ENCODE measurements at regions not wholly inside any gene's neighbourhood (a gene's known extent, or its start where the extent isn't known, plus 50 kb on each side); places are given as distances from the start of the nearest gene placed in this dataset.
"Not testable (repeated sequence)": the region's sequence is repeated elsewhere in the genome, so short reads cannot be mapped to it uniquely, and the experiment has no call there.

DNA sequence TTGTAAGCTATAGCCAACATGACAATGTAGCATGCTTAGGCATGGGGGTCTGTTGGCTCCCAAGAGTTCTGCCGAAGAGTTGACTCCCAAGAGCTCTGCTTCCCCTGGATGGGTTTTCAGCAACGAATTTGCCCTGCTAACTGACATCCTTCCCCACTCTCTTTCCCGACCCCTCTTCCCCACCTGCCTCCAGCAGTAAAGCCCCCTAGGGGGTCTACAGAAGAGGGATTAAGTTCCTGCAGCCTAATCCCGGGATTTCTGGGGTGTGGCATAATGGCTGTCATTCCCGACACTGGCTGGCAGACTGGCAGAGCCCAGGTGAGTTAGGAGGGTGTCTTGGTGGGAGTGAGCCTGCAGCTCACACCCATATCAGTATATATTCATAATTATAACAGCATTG lies 121.0 kb upstream of the ZNF184 start:
- Histone ChIP-seq H3K27me3 (peaks cover 98% of the 10 kb centered on the region), H3K27ac (no peak overlapping the region), H3K4me3 (no peak overlapping the region), H3K36me3 (no peaks in the 10 kb centered on the region), H3K4me1 (no peaks in the 10 kb centered on the region), H3K9me3 (peaks cover 0 to 8% (median 0%) of the 10 kb centered on the region in 3 donors)
- no peak for ATAC-seq
- 26% methylated on average over 5 of the region's 5 CpGs; no CpG with 5 or more reads in 1 of the 2 donors for WGBS, 2 donors (ENCODE audit: low coverage in 1 of 2)
- TF ChIP-seq, protein P1, sequence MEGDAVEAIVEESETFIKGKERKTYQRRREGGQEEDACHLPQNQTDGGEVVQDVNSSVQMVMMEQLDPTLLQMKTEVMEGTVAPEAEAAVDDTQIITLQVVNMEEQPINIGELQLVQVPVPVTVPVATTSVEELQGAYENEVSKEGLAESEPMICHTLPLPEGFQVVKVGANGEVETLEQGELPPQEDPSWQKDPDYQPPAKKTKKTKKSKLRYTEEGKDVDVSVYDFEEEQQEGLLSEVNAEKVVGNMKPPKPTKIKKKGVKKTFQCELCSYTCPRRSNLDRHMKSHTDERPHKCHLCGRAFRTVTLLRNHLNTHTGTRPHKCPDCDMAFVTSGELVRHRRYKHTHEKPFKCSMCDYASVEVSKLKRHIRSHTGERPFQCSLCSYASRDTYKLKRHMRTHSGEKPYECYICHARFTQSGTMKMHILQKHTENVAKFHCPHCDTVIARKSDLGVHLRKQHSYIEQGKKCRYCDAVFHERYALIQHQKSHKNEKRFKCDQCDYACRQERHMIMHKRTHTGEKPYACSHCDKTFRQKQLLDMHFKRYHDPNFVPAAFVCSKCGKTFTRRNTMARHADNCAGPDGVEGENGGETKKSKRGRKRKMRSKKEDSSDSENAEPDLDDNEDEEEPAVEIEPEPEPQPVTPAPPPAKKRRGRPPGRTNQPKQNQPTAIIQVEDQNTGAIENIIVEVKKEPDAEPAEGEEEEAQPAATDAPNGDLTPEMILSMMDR (IDR thresholded peaks at IDR 0.05): no peak
- TF ChIP-seq POLR2A (IDR thresholded peaks at IDR 0.05) (no peak), EP300 (IDR thresholded peaks at IDR 0.05) (no peak), POLR2AphosphoS5 (IDR thresholded peaks at IDR 0.05) (no peak)

DNA sequence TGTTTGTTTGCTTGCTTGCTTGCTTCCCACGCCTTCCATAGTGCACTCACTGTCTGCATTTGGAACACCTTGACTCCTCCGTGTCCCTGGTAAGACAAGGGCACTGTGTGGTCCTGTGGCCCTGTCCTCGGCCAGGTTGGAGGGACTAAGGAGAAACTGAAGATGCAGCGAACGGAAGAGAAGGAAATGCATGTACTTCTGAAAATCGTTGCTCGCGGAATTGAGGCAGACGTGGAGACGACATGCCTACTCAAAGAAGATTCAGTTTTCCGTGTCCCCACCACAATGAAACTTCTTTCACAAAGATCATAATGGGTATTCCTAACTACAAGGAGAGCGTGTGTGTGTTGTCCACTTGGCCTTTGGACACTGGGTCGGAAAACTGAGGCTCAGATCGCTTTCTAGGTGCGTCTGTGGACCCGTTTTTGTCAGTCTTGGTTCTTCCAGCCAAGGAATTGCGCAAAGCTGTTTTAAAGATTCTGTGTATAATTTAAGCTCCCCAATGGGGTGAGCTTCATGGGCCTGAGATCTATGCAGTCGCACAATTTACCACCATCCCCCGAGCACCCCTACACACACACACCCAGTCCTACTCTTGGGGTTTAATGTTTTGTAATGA lies 120.4 kb upstream of the ZNF184 start:
- Histone ChIP-seq H3K9me3 (peaks cover 0 to 8% (median 0%) of the 10 kb centered on the region in 3 donors), H3K27me3 (peaks cover 98% of the 10 kb centered on the region), H3K27ac (no peak overlapping the region), H3K4me3 (no peak overlapping the region), H3K4me1 (no peaks in the 10 kb centered on the region), H3K36me3 (no peaks in the 10 kb centered on the region)
- no peak for ATAC-seq
- no peak for TF ChIP-seq POLR2AphosphoS5 (IDR thresholded peaks at IDR 0.05)
- TF ChIP-seq, protein P1 (IDR thresholded peaks at IDR 0.05): no peak
- no peak for TF ChIP-seq POLR2A (IDR thresholded peaks at IDR 0.05)
- no peak for TF ChIP-seq EP300 (IDR thresholded peaks at IDR 0.05)
- 21 to 23% methylated on average over 7 to 17 of the region's 19 CpGs for WGBS, 2 donors (ENCODE audit: low coverage in 1 of 2)

DNA sequence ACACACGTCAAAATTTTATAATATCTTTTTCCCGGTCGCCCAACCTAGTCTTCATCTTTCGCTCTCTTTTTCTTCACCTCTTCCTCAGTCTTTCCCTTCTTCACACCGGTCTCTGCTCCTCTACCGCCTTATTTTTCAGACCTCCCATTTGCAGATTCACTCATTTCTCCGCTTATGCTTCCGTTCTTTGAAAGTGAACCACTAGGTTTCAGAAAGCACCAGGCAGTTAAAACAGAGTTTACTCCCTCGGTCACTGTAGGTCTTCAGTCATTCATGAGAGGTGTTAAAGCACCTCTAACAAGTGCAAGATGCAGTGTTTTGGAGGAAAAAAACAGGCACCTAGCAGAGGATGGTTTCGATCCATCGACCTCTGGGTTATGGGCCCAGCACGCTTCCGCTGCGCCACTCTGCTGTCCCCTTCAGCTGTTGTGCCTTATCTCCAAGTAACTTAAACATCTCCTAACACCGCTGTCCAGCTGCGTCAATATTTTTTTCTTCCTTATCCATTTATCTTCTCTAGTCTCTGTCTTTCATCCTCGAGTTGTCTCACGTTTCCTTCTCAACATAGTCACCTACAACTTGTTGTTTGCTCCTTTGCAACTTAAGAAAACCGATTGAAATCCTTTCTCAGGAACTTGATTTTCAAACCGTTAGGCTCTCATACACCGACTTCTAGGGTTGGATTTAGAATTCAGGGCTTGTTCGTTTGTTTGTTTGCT lies 119.7 kb upstream of the ZNF184 start:
- WGBS, 2 donors (ENCODE audit: low coverage in 1 of 2): 3 to 5% methylated on average over 20 to 22 of the region's 22 CpGs
- Histone ChIP-seq H3K27ac (no peak overlapping the region), H3K36me3 (no peaks in the 10 kb centered on the region), H3K27me3 (peaks cover 98% of the 10 kb centered on the region), H3K4me1 (no peaks in the 10 kb centered on the region), H3K4me3 (no peak overlapping the region), H3K9me3 (peaks cover 0 to 8% (median 0%) of the 10 kb centered on the region in 3 donors)
- no peak for ATAC-seq
- no peak for TF ChIP-seq POLR2A (IDR thresholded peaks at IDR 0.05)
- no peak for TF ChIP-seq EP300 (IDR thresholded peaks at IDR 0.05)

DNA sequence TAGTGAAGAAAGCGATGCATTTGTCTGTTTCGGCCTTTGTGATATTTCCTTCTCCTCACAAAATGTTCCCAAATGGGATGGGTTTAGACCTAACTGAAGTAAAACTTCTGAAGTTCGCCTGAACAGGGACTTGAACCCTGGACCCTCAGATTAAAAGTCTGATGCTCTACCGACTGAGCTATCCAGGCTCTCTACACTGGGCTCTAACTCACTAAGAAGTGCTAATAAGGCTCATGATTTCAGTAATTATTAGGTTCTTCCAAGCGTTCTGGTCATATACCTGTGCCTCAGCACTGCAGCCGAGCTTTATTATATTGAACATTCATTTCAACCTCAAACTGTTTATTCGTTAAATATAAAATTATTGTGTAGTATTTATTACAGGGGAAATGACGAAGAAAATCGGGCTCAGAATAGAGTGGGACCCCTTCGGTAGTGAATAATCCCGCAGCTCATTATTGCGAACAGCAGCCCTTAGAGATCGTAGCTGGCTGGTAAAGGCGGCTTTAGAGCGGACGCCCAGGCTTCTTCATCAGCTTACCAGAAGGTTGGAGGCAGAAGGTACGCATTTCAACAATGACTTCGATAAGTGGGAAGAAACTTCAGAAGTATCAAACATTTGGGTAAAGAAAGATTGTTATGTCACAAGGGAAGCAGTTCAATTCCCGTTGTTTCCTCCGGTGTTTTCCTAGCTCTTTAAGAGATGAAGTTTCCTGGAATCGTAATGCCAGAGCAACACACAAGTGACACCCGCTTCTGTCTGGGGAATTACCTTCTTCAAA lies 119.0 kb upstream of the ZNF184 start:
- Histone ChIP-seq H3K9me3 (peaks cover 0 to 8% (median 0%) of the 10 kb centered on the region in 3 donors), H3K27ac (no peak overlapping the region), H3K4me1 (no peaks in the 10 kb centered on the region), H3K4me3 (no peak overlapping the region), H3K36me3 (no peaks in the 10 kb centered on the region), H3K27me3 (peaks cover 99% of the 10 kb centered on the region)
- 4 to 8% methylated on average over 22 of the region's 22 CpGs for WGBS, 2 donors (ENCODE audit: low coverage in 1 of 2)
- TF ChIP-seq, protein P1 (IDR thresholded peaks at IDR 0.05): no peak
- TF ChIP-seq EP300 (IDR thresholded peaks at IDR 0.05): no peak
- no peak for TF ChIP-seq POLR2A (IDR thresholded peaks at IDR 0.05)
- TF ChIP-seq POLR2AphosphoS5 (IDR thresholded peaks at IDR 0.05): no peak
- ATAC-seq: no peak

DNA sequence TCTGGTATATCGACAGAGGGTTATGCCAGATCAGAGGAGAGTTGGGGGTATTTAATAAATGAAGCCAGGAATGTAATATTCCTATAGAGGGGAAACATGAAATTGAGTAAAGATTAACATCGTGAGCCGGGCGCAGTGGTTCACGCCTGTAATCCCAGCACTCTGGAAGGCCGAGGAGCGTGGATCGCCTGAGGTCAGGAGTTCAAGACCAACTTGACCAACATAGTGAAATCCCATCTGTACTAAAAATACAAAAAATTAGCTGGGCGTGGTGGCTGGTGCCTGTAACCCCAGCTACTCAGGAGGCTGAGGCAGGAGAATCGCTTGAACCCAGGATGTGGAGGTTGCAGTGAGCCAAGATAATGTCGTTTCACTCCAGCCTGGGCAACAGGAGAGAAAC lies 112.4 kb upstream of the ZNF184 start:
- not testable (repeated sequence) for H3K36me3 ChIP-seq, ATAC-seq, H3K4me1 ChIP-seq, H3K4me3 ChIP-seq, H3K27ac ChIP-seq
- 79 to 84% methylated on average over 8 to 11 of the region's 11 CpGs for WGBS, 2 donors (ENCODE audit: low coverage in 1 of 2)
- Histone ChIP-seq H3K9me3 (peaks cover 0 to 11% (median 0%) of the 10 kb centered on the region in 3 donors), H3K27me3 (peaks cover 91% of the 10 kb centered on the region)

Measured in gastroesophageal sphincter (tissue), 4 donors.